K562 (cell line): ENCODE measurements at regions not wholly inside any gene's neighbourhood (a gene's known extent, or its start where the extent isn't known, plus 50 kb on each side); places are given as distances from the start of the nearest gene placed in this dataset.

ENCODE experiments used
- DIDO1 ChIP-seq: fragments of 450-650 bp; IDR thresholded peaks from 2 replicates; pipeline ENCODE4 v1.6.1; 2016; ENCODE audit warnings: low read depth, missing biosample characterization, missing genetic modification characterization
- ETV5 ChIP-seq: sonication (generic); formaldehyde crosslinking; IDR thresholded peaks from 2 replicates; pipeline ENCODE4 v1.4.0; 2020; ENCODE audit warnings: low read depth, mild to moderate bottlenecking, missing genetic modification reagents
- FOSL1 ChIP-seq: fragments of 200-800 bp; sonication (Bioruptor generic); conservative IDR thresholded peaks from 2 replicates; pipeline ENCODE4 v1.6.1; 2016; ENCODE audit warnings: missing genetic modification characterization, missing compliant biosample characterization
- HDAC1 ChIP-seq, 2 experiments: fragments of 450-650 bp; IDR thresholded peaks; 2 replicates each; pipeline ENCODE4 v1.6.1; 2016 to 2017; ENCODE audit warnings: inconsistent platforms in 1 of 2, mild to moderate bottlenecking in 1 of 2, moderate library complexity in 1 of 2
- KLF10 ChIP-seq: fragments of 250-450 bp; sonication (Bioruptor Pico); IDR thresholded peaks from 2 replicates; pipeline ENCODE4 v1.6.1; 2021; ENCODE audit warnings: matching md5 sums
- MCM2 ChIP-seq: fragments of 450-650 bp; IDR thresholded peaks from 2 replicates; pipeline ENCODE4 v1.6.1; 2017; ENCODE audit warnings: low read depth, mild to moderate bottlenecking
- ZBED1 ChIP-seq: IDR thresholded peaks from 2 replicates; pipeline ENCODE4 v1.6.1; 2014
- ZEB2 ChIP-seq: fragments of 450-650 bp; IDR thresholded peaks from 2 replicates; pipeline ENCODE4 v1.6.1; 2016
- ZNF79 ChIP-seq: fragments of 250-450 bp; sonication (Bioruptor Pico); IDR thresholded peaks from 2 replicates; pipeline ENCODE4 v1.4.0; 2020; ENCODE audit warnings: low read depth, mild to moderate bottlenecking, moderate library complexity
- TF ChIP-seq, protein P1 (sequence below): sonication (generic); formaldehyde crosslinking; IDR thresholded peaks from 2 replicates; pipeline ENCODE4 v1.8.0; 2022; ENCODE audit warnings: mild to moderate bottlenecking, missing genetic modification reagents
- TF ChIP-seq, protein P2 (sequence below): fragments of 250-450 bp; sonication (Bioruptor Pico); IDR thresholded peaks from 2 replicates; pipeline ENCODE4 v1.5.0; 2022; ENCODE audit warnings: mild to moderate bottlenecking
- TF ChIP-seq, protein P3 (sequence below): IDR thresholded peaks from 3 replicates; pipeline ENCODE4 v1.6.1; 2011; ENCODE audit warnings: borderline replicate concordance, mild to moderate bottlenecking; ENCODE audit not compliant: insufficient read length, insufficient read depth
- TF ChIP-seq, protein P4 (sequence below): sonication (generic); formaldehyde crosslinking; IDR thresholded peaks from 2 replicates; pipeline ENCODE4 v1.8.0; 2022; ENCODE audit warnings: missing genetic modification reagents, mild to moderate bottlenecking, borderline replicate concordance
- TF ChIP-seq, protein P5 (sequence below): fragments of 450-650 bp; formaldehyde crosslinking; IDR thresholded peaks from 2 replicates; pipeline ENCODE4 v1.4.0; 2022; ENCODE audit warnings: missing genetic modification characterization
- TF ChIP-seq, protein P6 (sequence below): fragments of 250-450 bp; sonication (Bioruptor Pico); IDR thresholded peaks from 2 replicates; pipeline ENCODE4 v1.8.0; 2022; ENCODE audit warnings: moderate library complexity, mild to moderate bottlenecking, inconsistent platforms
- TF ChIP-seq, protein P7 (sequence below): fragments of 250-450 bp; sonication (Bioruptor Pico); IDR thresholded peaks from 2 replicates; pipeline ENCODE4 v1.4.0; 2020; ENCODE audit warnings: borderline replicate concordance

DNA sequence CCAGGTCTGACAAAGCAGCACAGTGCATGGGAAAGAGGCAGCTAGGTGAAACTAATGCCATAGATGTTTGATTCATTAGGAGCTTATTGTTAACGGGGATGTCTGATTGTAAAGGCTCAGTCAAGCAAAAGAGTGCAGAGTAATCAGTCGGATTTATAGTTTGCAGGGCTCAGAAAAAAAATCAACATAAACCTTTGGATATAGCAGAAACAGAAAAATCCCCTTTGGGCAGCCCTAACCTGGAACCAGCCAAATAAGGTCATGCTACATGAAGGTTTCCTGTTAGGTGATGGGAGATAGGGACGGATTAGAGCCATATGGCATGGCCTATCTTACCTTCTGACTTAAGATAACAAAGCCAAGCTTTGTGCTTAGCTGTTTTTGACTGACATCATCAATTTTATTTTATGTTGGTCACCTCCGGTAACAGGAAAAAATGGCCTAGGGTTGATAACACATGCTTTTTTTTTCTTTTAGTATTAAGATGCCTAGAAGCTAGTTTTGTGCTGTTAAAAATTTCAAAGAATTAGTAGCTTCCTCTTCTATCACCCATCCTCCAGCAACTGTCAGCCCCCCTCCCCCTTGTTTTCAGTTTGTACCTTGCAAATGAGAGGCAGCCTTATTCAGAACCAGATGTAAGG lies 60.7 kb upstream of the ZEB2 start (continued):
- TF ChIP-seq, protein P1, sequence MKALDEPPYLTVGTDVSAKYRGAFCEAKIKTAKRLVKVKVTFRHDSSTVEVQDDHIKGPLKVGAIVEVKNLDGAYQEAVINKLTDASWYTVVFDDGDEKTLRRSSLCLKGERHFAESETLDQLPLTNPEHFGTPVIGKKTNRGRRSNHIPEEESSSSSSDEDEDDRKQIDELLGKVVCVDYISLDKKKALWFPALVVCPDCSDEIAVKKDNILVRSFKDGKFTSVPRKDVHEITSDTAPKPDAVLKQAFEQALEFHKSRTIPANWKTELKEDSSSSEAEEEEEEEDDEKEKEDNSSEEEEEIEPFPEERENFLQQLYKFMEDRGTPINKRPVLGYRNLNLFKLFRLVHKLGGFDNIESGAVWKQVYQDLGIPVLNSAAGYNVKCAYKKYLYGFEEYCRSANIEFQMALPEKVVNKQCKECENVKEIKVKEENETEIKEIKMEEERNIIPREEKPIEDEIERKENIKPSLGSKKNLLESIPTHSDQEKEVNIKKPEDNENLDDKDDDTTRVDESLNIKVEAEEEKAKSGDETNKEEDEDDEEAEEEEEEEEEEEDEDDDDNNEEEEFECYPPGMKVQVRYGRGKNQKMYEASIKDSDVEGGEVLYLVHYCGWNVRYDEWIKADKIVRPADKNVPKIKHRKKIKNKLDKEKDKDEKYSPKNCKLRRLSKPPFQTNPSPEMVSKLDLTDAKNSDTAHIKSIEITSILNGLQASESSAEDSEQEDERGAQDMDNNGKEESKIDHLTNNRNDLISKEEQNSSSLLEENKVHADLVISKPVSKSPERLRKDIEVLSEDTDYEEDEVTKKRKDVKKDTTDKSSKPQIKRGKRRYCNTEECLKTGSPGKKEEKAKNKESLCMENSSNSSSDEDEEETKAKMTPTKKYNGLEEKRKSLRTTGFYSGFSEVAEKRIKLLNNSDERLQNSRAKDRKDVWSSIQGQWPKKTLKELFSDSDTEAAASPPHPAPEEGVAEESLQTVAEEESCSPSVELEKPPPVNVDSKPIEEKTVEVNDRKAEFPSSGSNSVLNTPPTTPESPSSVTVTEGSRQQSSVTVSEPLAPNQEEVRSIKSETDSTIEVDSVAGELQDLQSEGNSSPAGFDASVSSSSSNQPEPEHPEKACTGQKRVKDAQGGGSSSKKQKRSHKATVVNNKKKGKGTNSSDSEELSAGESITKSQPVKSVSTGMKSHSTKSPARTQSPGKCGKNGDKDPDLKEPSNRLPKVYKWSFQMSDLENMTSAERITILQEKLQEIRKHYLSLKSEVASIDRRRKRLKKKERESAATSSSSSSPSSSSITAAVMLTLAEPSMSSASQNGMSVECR: no peak
- TF ChIP-seq, protein P2, sequence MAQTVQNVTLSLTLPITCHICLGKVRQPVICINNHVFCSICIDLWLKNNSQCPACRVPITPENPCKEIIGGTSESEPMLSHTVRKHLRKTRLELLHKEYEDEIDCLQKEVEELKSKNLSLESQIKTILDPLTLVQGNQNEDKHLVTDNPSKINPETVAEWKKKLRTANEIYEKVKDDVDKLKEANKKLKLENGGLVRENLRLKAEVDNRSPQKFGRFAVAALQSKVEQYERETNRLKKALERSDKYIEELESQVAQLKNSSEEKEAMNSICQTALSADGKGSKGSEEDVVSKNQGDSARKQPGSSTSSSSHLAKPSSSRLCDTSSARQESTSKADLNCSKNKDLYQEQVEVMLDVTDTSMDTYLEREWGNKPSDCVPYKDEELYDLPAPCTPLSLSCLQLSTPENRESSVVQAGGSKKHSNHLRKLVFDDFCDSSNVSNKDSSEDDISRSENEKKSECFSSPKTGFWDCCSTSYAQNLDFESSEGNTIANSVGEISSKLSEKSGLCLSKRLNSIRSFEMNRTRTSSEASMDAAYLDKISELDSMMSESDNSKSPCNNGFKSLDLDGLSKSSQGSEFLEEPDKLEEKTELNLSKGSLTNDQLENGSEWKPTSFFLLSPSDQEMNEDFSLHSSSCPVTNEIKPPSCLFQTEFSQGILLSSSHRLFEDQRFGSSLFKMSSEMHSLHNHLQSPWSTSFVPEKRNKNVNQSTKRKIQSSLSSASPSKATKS (CRISPR knock-in tag): no peak
- TF ChIP-seq, protein P3, sequence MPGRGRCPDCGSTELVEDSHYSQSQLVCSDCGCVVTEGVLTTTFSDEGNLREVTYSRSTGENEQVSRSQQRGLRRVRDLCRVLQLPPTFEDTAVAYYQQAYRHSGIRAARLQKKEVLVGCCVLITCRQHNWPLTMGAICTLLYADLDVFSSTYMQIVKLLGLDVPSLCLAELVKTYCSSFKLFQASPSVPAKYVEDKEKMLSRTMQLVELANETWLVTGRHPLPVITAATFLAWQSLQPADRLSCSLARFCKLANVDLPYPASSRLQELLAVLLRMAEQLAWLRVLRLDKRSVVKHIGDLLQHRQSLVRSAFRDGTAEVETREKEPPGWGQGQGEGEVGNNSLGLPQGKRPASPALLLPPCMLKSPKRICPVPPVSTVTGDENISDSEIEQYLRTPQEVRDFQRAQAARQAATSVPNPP: no peak
- TF ChIP-seq, protein P4, sequence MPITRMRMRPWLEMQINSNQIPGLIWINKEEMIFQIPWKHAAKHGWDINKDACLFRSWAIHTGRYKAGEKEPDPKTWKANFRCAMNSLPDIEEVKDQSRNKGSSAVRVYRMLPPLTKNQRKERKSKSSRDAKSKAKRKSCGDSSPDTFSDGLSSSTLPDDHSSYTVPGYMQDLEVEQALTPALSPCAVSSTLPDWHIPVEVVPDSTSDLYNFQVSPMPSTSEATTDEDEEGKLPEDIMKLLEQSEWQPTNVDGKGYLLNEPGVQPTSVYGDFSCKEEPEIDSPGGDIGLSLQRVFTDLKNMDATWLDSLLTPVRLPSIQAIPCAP (CRISPR knock-in tag): no peak
- TF ChIP-seq ZBED1 (no peak), DIDO1 (no peak), ZEB2 (peak; percentile 95), ETV5 (CRISPR knock-in tag) (peak; percentile 75), HDAC1 (IDR thresholded peaks at IDR 0.05) (peak in 1 of 2 experiments; percentile 66; a peak in 2 of 4 replicates), MCM2 (no peak), KLF10 (CRISPR knock-in tag) (no peak), FOSL1 (peak; percentile 47), ZNF79 (CRISPR knock-in tag) (no peak)
- TF ChIP-seq, protein P5, sequence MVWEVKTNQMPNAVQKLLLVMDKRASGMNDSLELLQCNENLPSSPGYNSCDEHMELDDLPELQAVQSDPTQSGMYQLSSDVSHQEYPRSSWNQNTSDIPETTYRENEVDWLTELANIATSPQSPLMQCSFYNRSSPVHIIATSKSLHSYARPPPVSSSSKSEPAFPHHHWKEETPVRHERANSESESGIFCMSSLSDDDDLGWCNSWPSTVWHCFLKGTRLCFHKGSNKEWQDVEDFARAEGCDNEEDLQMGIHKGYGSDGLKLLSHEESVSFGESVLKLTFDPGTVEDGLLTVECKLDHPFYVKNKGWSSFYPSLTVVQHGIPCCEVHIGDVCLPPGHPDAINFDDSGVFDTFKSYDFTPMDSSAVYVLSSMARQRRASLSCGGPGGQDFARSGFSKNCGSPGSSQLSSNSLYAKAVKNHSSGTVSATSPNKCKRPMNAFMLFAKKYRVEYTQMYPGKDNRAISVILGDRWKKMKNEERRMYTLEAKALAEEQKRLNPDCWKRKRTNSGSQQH (CRISPR knock-in tag): no peak
- TF ChIP-seq, protein P6, sequence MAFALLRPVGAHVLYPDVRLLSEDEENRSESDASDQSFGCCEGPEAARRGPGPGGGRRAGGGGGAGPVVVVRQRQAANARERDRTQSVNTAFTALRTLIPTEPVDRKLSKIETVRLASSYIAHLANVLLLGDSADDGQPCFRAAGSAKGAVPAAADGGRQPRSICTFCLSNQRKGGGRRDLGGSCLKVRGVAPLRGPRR (CRISPR knock-in tag): no peak
- TF ChIP-seq, protein P7, sequence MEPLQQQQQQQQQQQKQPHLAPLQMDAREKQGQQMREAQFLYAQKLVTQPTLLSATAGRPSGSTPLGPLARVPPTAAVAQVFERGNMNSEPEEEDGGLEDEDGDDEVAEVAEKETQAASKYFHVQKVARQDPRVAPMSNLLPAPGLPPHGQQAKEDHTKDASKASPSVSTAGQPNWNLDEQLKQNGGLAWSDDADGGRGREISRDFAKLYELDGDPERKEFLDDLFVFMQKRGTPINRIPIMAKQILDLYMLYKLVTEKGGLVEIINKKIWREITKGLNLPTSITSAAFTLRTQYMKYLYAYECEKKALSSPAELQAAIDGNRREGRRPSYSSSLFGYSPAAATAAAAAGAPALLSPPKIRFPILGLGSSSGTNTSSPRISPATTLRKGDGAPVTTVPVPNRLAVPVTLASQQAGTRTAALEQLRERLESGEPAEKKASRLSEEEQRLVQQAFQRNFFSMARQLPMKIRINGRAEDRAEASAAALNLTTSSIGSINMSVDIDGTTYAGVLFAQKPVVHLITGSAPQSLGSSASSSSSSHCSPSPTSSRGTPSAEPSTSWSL: no peak
